ENCODE measurements at regions not wholly inside any gene's neighbourhood (a gene's known extent, or its start where the extent isn't known, plus 50 kb on each side); places are given as distances from the start of the nearest gene placed in this dataset.

DNA sequence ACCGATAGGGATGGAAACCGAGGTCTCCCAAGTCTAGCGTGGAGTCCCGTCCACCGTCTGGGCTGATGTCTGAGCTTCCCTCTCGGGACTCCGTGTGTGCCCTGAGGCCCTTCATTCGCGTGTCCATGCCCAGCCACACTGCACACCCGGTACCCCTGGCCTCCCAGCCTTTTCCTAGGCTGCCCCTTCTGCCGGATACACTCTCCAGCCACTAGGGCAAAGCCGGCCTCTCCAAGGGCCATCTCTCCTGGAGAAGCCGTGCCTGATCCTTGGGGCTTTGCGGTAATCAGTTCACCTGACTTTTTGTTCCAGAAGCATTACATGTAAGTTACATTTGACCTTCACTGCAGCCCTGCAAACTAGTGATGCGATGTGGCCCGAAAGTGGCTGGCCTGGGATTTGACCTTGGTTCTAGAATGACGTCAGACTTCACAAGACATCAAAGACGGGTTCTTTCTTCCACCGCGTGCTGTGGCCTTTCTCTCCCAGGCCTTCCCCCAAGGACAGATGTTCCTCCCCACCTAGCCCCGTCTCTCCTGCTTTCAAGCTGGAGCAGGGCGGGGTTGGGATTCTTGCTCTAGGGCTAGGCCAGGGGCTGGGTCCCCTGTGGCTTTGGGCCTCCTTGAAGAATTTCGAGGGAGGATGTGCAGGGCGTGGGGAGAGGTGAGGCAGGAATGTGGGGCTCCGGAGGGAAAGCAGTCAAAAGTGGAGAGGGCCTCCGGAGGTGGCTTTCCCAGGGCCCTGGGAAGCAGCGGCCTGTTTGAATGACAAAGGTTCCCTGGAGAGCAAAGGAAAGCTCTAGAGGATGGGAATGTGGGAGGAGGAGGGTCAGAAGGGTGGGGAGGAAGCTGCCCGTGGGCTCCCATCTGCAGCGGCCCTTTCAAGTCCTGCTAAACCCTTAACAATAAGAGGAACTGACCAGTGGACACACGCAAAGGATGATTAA is 49.7 kb upstream of the SLC2A1 start:
- no peak for DNase-seq (ENCODE audit: low read depth)
